ENCODE measurements at regions not wholly inside any gene's neighbourhood (a gene's known extent, or its start where the extent isn't known, plus 50 kb on each side); places are given as distances from the start of the nearest gene placed in this dataset.

GRCh38 chr17:79465011-79465680 lies 145.7 kb downstream of the RBFOX3 start:
- Histone ChIP-seq H4K20me1 (ENCODE audit: insufficient read depth, low read length) (no peaks in the 10 kb centered on the region), H2AFZ (ENCODE audit: low read length) (no peak overlapping the region), H3K9ac (ENCODE audit: insufficient read depth, low read depth, low read length) (no peak overlapping the region), H3K4me1 (ENCODE audit: insufficient read depth, low read length) (no peaks in the 10 kb centered on the region), H3K4me3 (replicated peaks in 1 of 3; ENCODE audit: insufficient read depth in 1 of 3, low read depth in 2 of 3, low read length in 3 of 3) (no peak overlapping the region), H3K4me2 (ENCODE audit: low read depth, low read length) (no peak overlapping the region), H3K79me2 (ENCODE audit: insufficient read depth, low read length) (no peaks in the 10 kb centered on the region), H3K27me3 (ENCODE audit: control insufficient read depth in 1 of 2, insufficient read depth in 2 of 2, low read length in 2 of 2) (peaks cover 8 to 57% of the 10 kb centered on the region in 2 experiments; a peak in 4 of 5 replicates), H3K36me3 (replicated peaks in 1 of 2; ENCODE audit: control insufficient read depth in 1 of 2, insufficient read depth in 2 of 2, low read length in 2 of 2) (no peaks in the 10 kb centered on the region), H3K9me3 (ENCODE audit: low read length) (no peaks in the 10 kb centered on the region), H3K27ac (ENCODE audit: extremely low read length, insufficient read depth, low read length) (no peak overlapping the region)
- no peak for TF ChIP-seq TBP (CRISPR knock-in tag; IDR thresholded peaks at IDR 0.05)
- no peak for TF ChIP-seq ZNF7 (CRISPR knock-in tag; IDR thresholded peaks at IDR 0.05)
- TF ChIP-seq PHF8 (CRISPR knock-in tag; IDR thresholded peaks at IDR 0.05), result no peak
- TF ChIP-seq ZSCAN22 (CRISPR knock-in tag; IDR thresholded peaks at IDR 0.05), result no peak
- no peak for TF ChIP-seq KDM3A (CRISPR knock-in tag; IDR thresholded peaks at IDR 0.05; ENCODE audit: low read depth)
- TF ChIP-seq HIVEP1 (CRISPR knock-in tag; IDR thresholded peaks at IDR 0.05), result no peak
- TF ChIP-seq ZNF138 (CRISPR knock-in tag; IDR thresholded peaks at IDR 0.05; ENCODE audit: low read depth), result no peak
- ChIA-PET CTCF (ENCODE audit: low intra/inter-chr PET ratio, low total read pairs) (no interaction called here), POLR2A (no interaction called here)
- DNase-seq (ENCODE audit: low spot score) (no peak), ATAC-seq (no peak), FAIRE-seq (no peak)
- 10% methylated on average over 24 of the region's 25 CpGs for WGBS (ENCODE audit: low lambda C conversion rate)
- BruUV-seq (replicated peaks), result no TSS peak
- in situ Hi-C loops (cut with HindIII; ENCODE audit: extremely low pct_ligation_motif_present, low pct_unique_long_range_greater_than_20kb), result no loop called here
- intact Hi-C loops (cut with micrococcal nuclease; ENCODE audit: unreplicated experiment), result no loop called here

GRCh38 chr17:79464318-79465010 lies 146.4 kb downstream of the RBFOX3 start:
- no peak overlapping the region for H3K4me3 ChIP-seq (replicated peaks in 1 of 3; ENCODE audit: insufficient read depth in 1 of 3, low read depth in 2 of 3, low read length in 3 of 3)
- H2AFZ ChIP-seq (ENCODE audit: low read length), result no peak overlapping the region
- CTCF ChIA-PET (ENCODE audit: low intra/inter-chr PET ratio, low total read pairs), result no interaction called here
- H3K9ac ChIP-seq (ENCODE audit: insufficient read depth, low read depth, low read length), result no peak overlapping the region
- ATAC-seq, result no peak; the same call in 2 of the 3 replicates
- no peaks in the 10 kb centered on the region for H3K36me3 ChIP-seq (replicated peaks in 1 of 2; ENCODE audit: control insufficient read depth in 1 of 2, insufficient read depth in 2 of 2, low read length in 2 of 2)
- in situ Hi-C loops (cut with HindIII; ENCODE audit: extremely low pct_ligation_motif_present, low pct_unique_long_range_greater_than_20kb) (no loop called here), intact Hi-C loops (cut with micrococcal nuclease; ENCODE audit: unreplicated experiment) (no loop called here)
- no peak overlapping the region for H3K4me2 ChIP-seq (ENCODE audit: low read depth, low read length)
- FAIRE-seq, result no peak
- DNase-seq (ENCODE audit: low spot score), result no peak
- POLR2A ChIA-PET, result no interaction called here
- H3K79me2 ChIP-seq (ENCODE audit: insufficient read depth, low read length), result no peaks in the 10 kb centered on the region
- no peaks in the 10 kb centered on the region for H3K9me3 ChIP-seq (ENCODE audit: low read length)
- 22% methylated on average over 23 of the region's 28 CpGs for WGBS (ENCODE audit: low lambda C conversion rate)
- peaks cover 4 to 59% of the 10 kb centered on the region in 2 experiments; a peak in 4 of 5 replicates for H3K27me3 ChIP-seq (ENCODE audit: control insufficient read depth in 1 of 2, insufficient read depth in 2 of 2, low read length in 2 of 2)
- H3K4me1 ChIP-seq (ENCODE audit: insufficient read depth, low read length), result no peaks in the 10 kb centered on the region
- H4K20me1 ChIP-seq (ENCODE audit: insufficient read depth, low read length), result no peaks in the 10 kb centered on the region
- H3K27ac ChIP-seq (ENCODE audit: extremely low read length, insufficient read depth, low read length), result no peak overlapping the region
- no TSS peak for BruUV-seq (replicated peaks)
- no peak for TF ChIP-seq MAFG (CRISPR knock-in tag; IDR thresholded peaks at IDR 0.05)
- no peak for TF ChIP-seq KAT8 (CRISPR knock-in tag; IDR thresholded peaks at IDR 0.05)
- TF ChIP-seq SALL1 (CRISPR knock-in tag; IDR thresholded peaks at IDR 0.05), result no peak
- no peak for TF ChIP-seq ZHX2 (IDR thresholded peaks at IDR 0.05; ENCODE audit: low read depth)
- TF ChIP-seq ZHX2 (CRISPR knock-in tag; IDR thresholded peaks at IDR 0.05; ENCODE audit: borderline replicate concordance), result no peak
- no peak for TF ChIP-seq ZNF496 (CRISPR knock-in tag; IDR thresholded peaks at IDR 0.05; ENCODE audit: insufficient replicate concordance)
- TF ChIP-seq ZZZ3 (CRISPR knock-in tag; IDR thresholded peaks at IDR 0.05; ENCODE audit: borderline replicate concordance), result no peak

Measured in HepG2 (cell line).